NB4 (cell line): ENCODE measurements at regions not wholly inside any gene's neighbourhood (a gene's known extent, or its start where the extent isn't known, plus 50 kb on each side); places are given as distances from the start of the nearest gene placed in this dataset.
A peak's percentile ranks its signal among the peaks of the same experiment; 100 is the strongest.

ENCODE experiments used
- CTCF ChIP-seq: IDR thresholded peaks from one replicate; pipeline ENCODE4 v1.5.1; 2012; ENCODE audit warnings: low read depth, low read length
- POLR2A ChIP-seq: IDR thresholded peaks from 2 replicates; pipeline ENCODE4 v1.6.1; 2011; ENCODE audit warnings: mild to moderate bottlenecking; ENCODE audit not compliant: insufficient read length; ENCODE audit errors: extremely low read depth

GRCh38 chr6:104525677-104526322 is 333.9 kb downstream of the HACE1 start:
- TF ChIP-seq POLR2A (no peak), CTCF (peak; percentile 70)
